ENCODE measurements at regions not wholly inside any gene's neighbourhood (a gene's known extent, or its start where the extent isn't known, plus 50 kb on each side); places are given as distances from the start of the nearest gene placed in this dataset.
"Not testable (repeated sequence)": the region's sequence is repeated elsewhere in the genome, so short reads cannot be mapped to it uniquely, and the experiment has no call there.

DNA sequence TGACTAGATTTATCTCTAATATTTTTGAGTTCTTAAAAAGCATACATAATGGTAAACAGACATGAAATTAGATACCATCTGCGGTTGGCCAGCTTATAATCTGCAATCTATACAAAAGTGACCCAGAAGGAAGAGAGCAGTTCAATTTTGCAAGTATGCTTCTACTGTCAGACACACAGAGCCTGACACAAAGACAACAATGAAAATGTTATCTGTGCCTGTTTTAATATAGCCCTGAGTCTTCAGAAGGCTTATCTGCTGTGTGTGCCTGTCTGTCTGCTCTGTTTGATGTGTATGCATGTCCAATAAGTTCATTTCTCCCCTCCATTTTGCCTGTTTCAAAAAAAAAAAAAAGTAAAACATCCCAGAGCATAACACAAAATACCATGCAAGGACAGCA lies 73.3 kb upstream of the FHIP2A start:
- Histone ChIP-seq H3K4me1 (ENCODE audit: control insufficient read depth in 1 of 2, insufficient read depth in 2 of 2, low read length in 2 of 2) (no peaks in the 10 kb centered on the region), H3K36me3 (ENCODE audit: control insufficient read depth in 1 of 2, insufficient read depth in 2 of 2, low read length in 1 of 2) (no peaks in the 10 kb centered on the region), H3K27me3 (ENCODE audit: control insufficient read depth in 1 of 2, insufficient read depth in 2 of 2, low read length in 1 of 2) (no peaks in the 10 kb centered on the region), H3K27ac (ENCODE audit: low read depth in 1 of 2, low read length in 2 of 2) (no peak overlapping the region), H3K9me3 (ENCODE audit: control insufficient read depth, low read length) (no peaks in the 10 kb centered on the region), H3K4me3 (ENCODE audit: low read length in 2 of 2) (no peak overlapping the region)
- 97 to 100% methylated on average over 1 of the region's 1 CpG for WGBS, 2 donors
- intact Hi-C loops (cut with DNase I): no loop called here
- no peak for DNase-seq
- no peak for ATAC-seq (ENCODE audit: low FRiP score)

DNA sequence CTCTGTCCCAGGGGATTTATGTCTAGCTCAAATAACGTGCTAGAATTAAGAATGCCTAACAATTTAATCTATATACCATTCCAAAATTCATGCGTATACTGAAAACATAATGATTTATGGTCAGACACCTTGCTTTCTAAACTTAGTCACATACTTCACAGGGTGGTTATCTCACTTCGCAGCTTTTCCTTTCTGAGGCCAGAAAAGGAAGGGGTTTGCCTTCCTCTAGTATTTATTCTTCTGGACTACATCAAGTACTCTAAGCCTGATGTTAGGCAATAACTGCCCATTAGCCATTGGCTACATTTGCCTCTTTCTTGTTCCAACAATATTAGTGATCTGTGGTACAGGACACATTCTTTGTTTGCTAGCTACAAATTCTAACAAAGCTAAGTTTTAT lies 72.6 kb upstream of the FHIP2A start:
- no peaks in the 10 kb centered on the region for H3K9me3 ChIP-seq (ENCODE audit: control insufficient read depth, low read length)
- H3K27ac ChIP-seq (ENCODE audit: low read depth in 1 of 2, low read length in 2 of 2): no peak overlapping the region
- no peak for DNase-seq
- peak; percentile 74 for ATAC-seq (ENCODE audit: low FRiP score)
- intact Hi-C loops (cut with DNase I): no loop called here
- H3K4me1 ChIP-seq (ENCODE audit: control insufficient read depth in 1 of 2, insufficient read depth in 2 of 2, low read length in 2 of 2): no peaks in the 10 kb centered on the region
- no peaks in the 10 kb centered on the region for H3K27me3 ChIP-seq (ENCODE audit: control insufficient read depth in 1 of 2, insufficient read depth in 2 of 2, low read length in 1 of 2)
- no peak overlapping the region for H3K4me3 ChIP-seq (ENCODE audit: low read length in 2 of 2)
- WGBS, 2 donors: 20 to 29% methylated on average over 3 of the region's 3 CpGs
- no peaks in the 10 kb centered on the region for H3K36me3 ChIP-seq (ENCODE audit: control insufficient read depth in 1 of 2, insufficient read depth in 2 of 2, low read length in 1 of 2)

DNA sequence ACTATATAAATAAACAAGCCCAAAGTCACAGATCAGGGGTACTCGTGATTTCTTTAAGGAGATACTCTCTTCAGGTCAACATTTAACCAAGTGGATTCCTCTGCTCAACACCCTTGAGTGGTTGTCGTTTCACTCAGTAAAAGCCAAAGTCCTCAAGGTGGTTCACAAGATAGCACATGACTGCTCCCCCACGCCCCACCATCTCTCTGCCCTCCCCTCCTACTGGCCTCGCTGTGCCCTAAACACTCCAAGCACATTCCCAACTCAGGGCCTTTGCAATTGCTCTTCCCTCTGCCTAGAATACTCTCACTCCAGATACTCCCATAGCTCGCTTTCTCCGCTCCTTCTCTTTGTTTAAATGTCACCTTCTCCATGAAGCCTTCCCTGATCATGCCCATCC lies 72.1 kb upstream of the FHIP2A start:
- Histone ChIP-seq H3K4me1 (ENCODE audit: control insufficient read depth in 1 of 2, insufficient read depth in 2 of 2, low read length in 2 of 2) (no peaks in the 10 kb centered on the region), H3K27ac (ENCODE audit: low read depth in 1 of 2, low read length in 2 of 2) (no peak overlapping the region), H3K36me3 (ENCODE audit: control insufficient read depth in 1 of 2, insufficient read depth in 2 of 2, low read length in 1 of 2) (no peaks in the 10 kb centered on the region), H3K4me3 (ENCODE audit: low read length in 2 of 2) (no peak overlapping the region), H3K9me3 (ENCODE audit: control insufficient read depth, low read length) (no peaks in the 10 kb centered on the region), H3K27me3 (ENCODE audit: control insufficient read depth in 1 of 2, insufficient read depth in 2 of 2, low read length in 1 of 2) (no peaks in the 10 kb centered on the region)
- ATAC-seq (ENCODE audit: low FRiP score) (peak; percentile 8), DNase-seq (no peak)
- 82 to 85% methylated on average over 6 of the region's 6 CpGs for WGBS, 2 donors
- intact Hi-C loops (cut with DNase I): no loop called here

DNA sequence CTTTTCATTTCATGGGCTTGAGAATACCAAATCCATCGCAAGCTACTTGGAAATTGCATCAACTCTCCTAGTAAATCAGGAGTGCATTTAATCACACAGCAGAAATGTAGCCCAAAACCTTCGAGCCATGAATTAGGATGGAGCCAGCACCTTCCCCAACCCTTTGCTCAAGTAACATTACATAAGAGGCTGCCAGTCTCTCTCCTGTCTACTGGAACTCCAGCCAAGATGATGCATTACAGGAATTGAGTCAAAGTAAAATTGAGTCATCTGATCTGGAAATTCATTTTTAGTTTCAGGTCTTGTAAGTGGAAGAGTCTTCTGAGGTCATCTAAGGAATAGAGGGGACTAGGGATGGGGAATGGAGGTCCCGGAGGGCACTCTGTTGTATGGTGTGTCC lies 69.7 kb upstream of the FHIP2A start:
- Histone ChIP-seq H3K27me3 (ENCODE audit: control insufficient read depth in 1 of 2, insufficient read depth in 2 of 2, low read length in 1 of 2) (no peaks in the 10 kb centered on the region), H3K36me3 (ENCODE audit: control insufficient read depth in 1 of 2, insufficient read depth in 2 of 2, low read length in 1 of 2) (no peaks in the 10 kb centered on the region), H3K4me3 (ENCODE audit: low read length in 2 of 2) (no peak overlapping the region), H3K27ac (ENCODE audit: low read depth in 1 of 2, low read length in 2 of 2) (no peak overlapping the region), H3K4me1 (ENCODE audit: control insufficient read depth in 1 of 2, insufficient read depth in 2 of 2, low read length in 2 of 2) (no peaks in the 10 kb centered on the region), H3K9me3 (ENCODE audit: control insufficient read depth, low read length) (no peaks in the 10 kb centered on the region)
- intact Hi-C loops (cut with DNase I): no loop called here
- ATAC-seq (ENCODE audit: low FRiP score) (no peak), DNase-seq (no peak)
- 82 to 86% methylated on average over 3 of the region's 3 CpGs for WGBS, 2 donors

DNA sequence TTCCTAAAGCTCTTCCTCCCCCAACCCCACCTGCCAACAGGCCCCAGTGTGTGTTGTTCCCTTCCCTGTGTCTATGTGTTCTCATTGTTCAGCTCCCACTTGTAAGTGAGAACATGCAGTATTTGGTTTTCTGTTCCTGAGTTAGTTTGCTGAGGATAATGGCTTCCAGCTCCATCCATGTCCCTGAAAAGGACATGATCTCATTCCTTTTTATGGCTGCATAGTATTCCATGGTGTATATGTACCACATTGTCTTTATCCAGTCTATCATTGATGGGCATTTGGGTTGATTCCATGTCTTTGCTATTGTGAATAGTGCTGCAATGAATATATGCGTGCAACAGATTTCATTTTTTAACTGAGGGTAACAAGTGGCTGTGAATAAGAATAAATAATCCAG lies 69.0 kb upstream of the FHIP2A start:
- ATAC-seq (ENCODE audit: low FRiP score); H3K4me1 ChIP-seq (ENCODE audit: control insufficient read depth in 1 of 2, insufficient read depth in 2 of 2, low read length in 2 of 2); H3K36me3 ChIP-seq (ENCODE audit: control insufficient read depth in 1 of 2, insufficient read depth in 2 of 2, low read length in 1 of 2); H3K27me3 ChIP-seq (ENCODE audit: control insufficient read depth in 1 of 2, insufficient read depth in 2 of 2, low read length in 1 of 2); DNase-seq; H3K4me3 ChIP-seq (ENCODE audit: low read length in 2 of 2); intact Hi-C loops (cut with DNase I); H3K27ac ChIP-seq (ENCODE audit: low read depth in 1 of 2, low read length in 2 of 2); H3K9me3 ChIP-seq (ENCODE audit: control insufficient read depth, low read length): not testable (repeated sequence)
- WGBS, 2 donors: 56 to 97% methylated on average over 1 of the region's 1 CpG

DNA sequence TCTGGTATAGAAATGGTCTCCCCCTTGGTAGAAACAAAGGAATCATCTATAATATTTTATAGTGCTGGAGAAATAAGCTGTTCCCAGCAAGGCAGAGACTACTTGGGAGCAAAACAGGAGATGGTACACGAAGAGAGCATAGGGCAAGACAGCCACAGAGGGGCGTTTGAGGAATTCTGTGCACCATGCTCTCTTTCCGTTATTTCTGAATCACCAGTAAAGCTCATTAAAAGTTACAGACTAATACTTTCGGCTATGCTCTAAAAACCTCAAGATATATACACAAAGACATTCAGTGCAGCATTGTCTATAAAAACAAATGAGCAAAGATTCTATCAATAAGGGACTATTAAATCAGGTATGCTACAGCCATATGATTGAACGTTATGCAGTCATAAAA lies 68.5 kb upstream of the FHIP2A start:
- no peaks in the 10 kb centered on the region for H3K36me3 ChIP-seq (ENCODE audit: control insufficient read depth in 1 of 2, insufficient read depth in 2 of 2, low read length in 1 of 2)
- no peaks in the 10 kb centered on the region for H3K9me3 ChIP-seq (ENCODE audit: control insufficient read depth, low read length)
- H3K27me3 ChIP-seq (ENCODE audit: control insufficient read depth in 1 of 2, insufficient read depth in 2 of 2, low read length in 1 of 2): no peaks in the 10 kb centered on the region
- DNase-seq: no peak
- intact Hi-C loops (cut with DNase I): no loop called here
- H3K4me3 ChIP-seq (ENCODE audit: low read length in 2 of 2): no peak overlapping the region
- H3K4me1 ChIP-seq (ENCODE audit: control insufficient read depth in 1 of 2, insufficient read depth in 2 of 2, low read length in 2 of 2): no peaks in the 10 kb centered on the region
- 93 to 94% methylated on average over 5 of the region's 5 CpGs for WGBS, 2 donors
- ATAC-seq (ENCODE audit: low FRiP score): no peak
- H3K27ac ChIP-seq (ENCODE audit: low read depth in 1 of 2, low read length in 2 of 2): no peak overlapping the region

DNA sequence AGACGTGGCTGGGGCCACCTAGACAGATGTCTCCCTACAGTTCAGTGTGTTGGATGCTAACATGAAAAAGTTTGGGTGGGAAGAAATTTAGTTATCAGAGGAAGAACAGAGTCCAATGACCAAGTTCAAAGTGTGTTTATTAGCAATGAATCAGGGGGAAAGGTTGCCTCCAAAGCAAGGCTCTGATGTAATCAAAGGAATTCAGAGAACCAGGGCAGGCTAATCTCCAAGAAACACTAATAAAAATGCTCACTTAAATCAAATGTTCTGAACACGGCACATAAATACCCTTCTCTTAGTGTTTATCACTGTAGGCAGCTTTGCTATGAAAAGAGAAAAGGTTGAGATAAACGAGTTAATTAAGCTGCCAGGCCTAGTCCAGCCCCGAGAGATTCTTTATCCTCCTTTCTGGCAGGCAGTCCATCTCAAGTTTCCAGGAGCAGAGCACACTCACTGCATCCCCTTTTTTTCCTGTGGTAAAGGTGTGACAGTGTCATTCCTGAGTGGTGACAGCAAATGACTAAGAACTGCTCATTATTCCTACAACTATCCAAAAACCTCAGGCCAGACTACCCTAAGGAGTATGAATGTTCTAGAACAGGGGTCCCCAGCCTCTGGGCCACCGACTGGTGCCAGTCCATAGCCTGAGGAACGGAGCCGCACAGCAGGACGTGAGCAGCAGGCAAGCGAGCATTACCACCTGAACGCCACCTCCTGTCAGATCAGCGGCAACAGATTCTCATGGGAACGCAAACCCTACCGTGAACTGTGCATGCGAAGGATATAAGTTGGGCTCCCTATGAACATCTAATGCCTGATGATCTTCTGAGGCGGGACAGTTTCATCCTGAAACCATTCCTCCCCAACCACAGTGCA lies 66.9 kb upstream of the FHIP2A start:
- ATAC-seq (ENCODE audit: low FRiP score) (peak; percentile 44), DNase-seq (no peak)
- Histone ChIP-seq H3K36me3 (ENCODE audit: control insufficient read depth in 1 of 2, insufficient read depth in 2 of 2, low read length in 1 of 2) (no peaks in the 10 kb centered on the region), H3K9me3 (ENCODE audit: control insufficient read depth, low read length) (no peaks in the 10 kb centered on the region), H3K27ac (ENCODE audit: low read depth in 1 of 2, low read length in 2 of 2) (no peak overlapping the region), H3K4me1 (ENCODE audit: control insufficient read depth in 1 of 2, insufficient read depth in 2 of 2, low read length in 2 of 2) (no peaks in the 10 kb centered on the region), H3K4me3 (ENCODE audit: low read length in 2 of 2) (no peak overlapping the region), H3K27me3 (ENCODE audit: control insufficient read depth in 1 of 2, insufficient read depth in 2 of 2, low read length in 1 of 2) (no peaks in the 10 kb centered on the region)
- intact Hi-C loops (cut with DNase I): no loop called here
- 83 to 85% methylated on average over 15 of the region's 15 CpGs for WGBS, 2 donors

DNA sequence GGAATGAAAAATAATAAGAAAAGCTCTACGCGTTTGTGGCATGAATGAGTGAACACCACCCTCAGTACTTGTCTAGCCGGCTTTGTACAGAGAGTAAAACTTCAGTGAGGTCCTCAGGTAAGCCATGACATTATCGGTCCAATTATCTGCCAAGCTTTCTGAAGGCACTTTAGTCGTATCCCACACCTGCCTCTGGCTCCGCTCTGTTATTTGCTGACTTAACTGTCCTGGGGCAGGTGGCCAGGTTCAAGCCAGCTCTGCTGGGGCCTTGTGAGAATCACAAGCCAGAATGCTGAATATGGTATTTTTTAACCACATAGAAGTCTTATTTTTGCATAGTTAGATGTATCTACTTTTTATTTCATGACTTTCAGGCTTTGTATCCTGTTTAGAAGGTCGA lies 66.0 kb upstream of the FHIP2A start:
- Histone ChIP-seq H3K27ac (ENCODE audit: low read depth in 1 of 2, low read length in 2 of 2) (no peak overlapping the region), H3K27me3 (ENCODE audit: control insufficient read depth in 1 of 2, insufficient read depth in 2 of 2, low read length in 1 of 2) (no peaks in the 10 kb centered on the region), H3K4me3 (ENCODE audit: low read length in 2 of 2) (no peak overlapping the region), H3K9me3 (ENCODE audit: control insufficient read depth, low read length) (no peaks in the 10 kb centered on the region), H3K36me3 (ENCODE audit: control insufficient read depth in 1 of 2, insufficient read depth in 2 of 2, low read length in 1 of 2) (no peaks in the 10 kb centered on the region), H3K4me1 (ENCODE audit: control insufficient read depth in 1 of 2, insufficient read depth in 2 of 2, low read length in 2 of 2) (no peaks in the 10 kb centered on the region)
- intact Hi-C loops (cut with DNase I): no loop called here
- ATAC-seq (ENCODE audit: low FRiP score) (no peak), DNase-seq (no peak)
- WGBS, 2 donors: 89 to 98% methylated on average over 7 of the region's 7 CpGs

DNA sequence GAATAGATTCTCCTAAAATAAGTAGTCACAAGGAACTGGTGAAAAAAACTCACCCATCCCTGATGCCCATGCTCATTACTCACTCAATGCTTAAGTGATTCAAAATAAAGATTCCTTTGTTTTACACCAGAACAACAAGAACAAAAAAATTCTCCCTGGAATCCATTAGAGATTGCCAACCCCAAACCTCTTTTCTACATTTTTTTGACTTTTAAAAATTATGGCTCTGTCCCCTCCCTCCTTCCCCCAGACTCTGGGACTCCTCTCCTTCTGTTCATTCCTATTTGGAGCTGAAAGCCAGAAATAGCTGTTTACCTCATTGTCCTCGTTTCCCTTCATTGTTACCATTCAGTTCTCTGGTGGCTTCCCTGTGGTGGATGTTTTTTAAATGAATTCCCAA lies 63.2 kb upstream of the FHIP2A start:
- H3K9me3 ChIP-seq (ENCODE audit: control insufficient read depth, low read length): no peaks in the 10 kb centered on the region
- no peaks in the 10 kb centered on the region for H3K27me3 ChIP-seq (ENCODE audit: control insufficient read depth in 1 of 2, insufficient read depth in 2 of 2, low read length in 1 of 2)
- WGBS, 2 donors: 17 to 21% methylated on average over 1 of the region's 1 CpG
- no peaks in the 10 kb centered on the region for H3K4me1 ChIP-seq (ENCODE audit: control insufficient read depth in 1 of 2, insufficient read depth in 2 of 2, low read length in 2 of 2)
- ATAC-seq (ENCODE audit: low FRiP score): no peak
- no peak overlapping the region for H3K4me3 ChIP-seq (ENCODE audit: low read length in 2 of 2)
- intact Hi-C loops (cut with DNase I): no loop called here
- no peaks in the 10 kb centered on the region for H3K36me3 ChIP-seq (ENCODE audit: control insufficient read depth in 1 of 2, insufficient read depth in 2 of 2, low read length in 1 of 2)
- DNase-seq: no peak
- no peak overlapping the region for H3K27ac ChIP-seq (ENCODE audit: low read depth in 1 of 2, low read length in 2 of 2)
